Heart left ventricle (tissue), 16 donors: ENCODE measurements at regions not wholly inside any gene's neighbourhood (a gene's known extent, or its start where the extent isn't known, plus 50 kb on each side); places are given as distances from the start of the nearest gene placed in this dataset.

Experiments used
- ATAC-seq, 4 donors: fragments of 200-7000 bp; cut with Tn5 transposase; one replicate each; pipeline ENCODE4 v1.9.1; 2020 to 2022; ENCODE audit warnings: moderate library complexity in 4 of 4, mild to moderate bottlenecking in 3 of 4, moderate number of reproducible peaks in 1 of 4
- DNase-seq, 5 donors: peaks; one replicate each; pipeline ENCODE4 v3.0.0-alpha.2; 2020
- H3K27ac ChIP-seq, 12 donors: fragments of 200-600 bp; sonication (generic) in 4 of 12; one replicate each; pipeline versions ENCODE4 v1.5.0 to v1.8.0; 2016 to 2022; ENCODE audit warnings: mild to moderate bottlenecking in 2 of 12
- H3K27me3 ChIP-seq, 9 donors: fragments of 200-600 bp; sonication (generic) in 2 of 9; one replicate each; pipeline versions ENCODE4 v1.5.1 to v1.8.0; 2016 to 2022; ENCODE audit warnings: mild to moderate bottlenecking in 3 of 9
- H3K36me3 ChIP-seq, 9 donors: fragments of 200-600 bp; sonication (generic) in 2 of 9; one replicate each; pipeline versions ENCODE4 v1.5.0 to v1.8.0; 2018 to 2022; ENCODE audit warnings: mild to moderate bottlenecking in 2 of 9
- H3K4me1 ChIP-seq, 12 donors: fragments of 200-600 bp; sonication (generic) in 4 of 12; one replicate each; pipeline versions ENCODE4 v1.5.0 to v1.8.0; 2016 to 2022; ENCODE audit warnings: mild to moderate bottlenecking in 3 of 12
- H3K4me3 ChIP-seq, 12 donors: fragments of 200-600 bp; sonication (generic) in 4 of 12; one replicate each; pipeline versions ENCODE4 v1.5.0 to v1.8.0; 2017 to 2022; ENCODE audit warnings: mild to moderate bottlenecking in 9 of 12, moderate library complexity in 4 of 12
- H3K9me3 ChIP-seq, 12 donors: fragments of 200-600 bp; sonication (generic) in 4 of 12; one replicate each; pipeline versions ENCODE4 v1.5.0 to v1.8.0; 2016 to 2022; ENCODE audit warnings: mild to moderate bottlenecking in 1 of 12
- CTCF ChIP-seq, 12 donors: fragments of 200-600 bp; sonication (generic) in 4 of 12; IDR thresholded peaks; one replicate each; pipeline versions ENCODE4 v1.5.0 to v1.8.0; 2018 to 2022; ENCODE audit warnings: antibody characterized with exemption in 12 of 12, mild to moderate bottlenecking in 5 of 12
- POLR2A ChIP-seq, 2 donors: fragments of 450-650 bp; IDR thresholded peaks; one replicate each; pipeline ENCODE4 v1.6.1; 2017; ENCODE audit warnings: antibody characterized with exemption in 2 of 2, mild to moderate bottlenecking in 2 of 2, moderate library complexity in 2 of 2
- WGBS, 4 donors: extraction: QIAGEN DNeasy Blood & Tissue Kit in 2 of 4; methylation state at CpG; one replicate each; pipeline versions ENCODE4 v1.1.5 to v1.1.7; 2013 to 2018; 5-methylcytosine and 5-hydroxymethylcytosine counted together
- intact Hi-C, 10 donors: fragments of 100-400 bp; cut with DNase I; formaldehyde crosslinking; loops; one replicate each; pipeline versions ENCODE4 v1.11.1 to v1.14.2; 2022
- donor health status: ischemic (EF 13 %, LVEDD 7.1; RV severe dilation, severe dysfunction).
- donor health status: healthy with polysubstance abuse.
- donor health status: DM: no; HTN: yes; CAD: no.
- donor health status: DM: no; HTN: no; CAD: no.
- donor health status: ischemic (EF 25% LVEDD 6.9; RV normal size, moderate dysfunction).
- donor health status: ischemic (EF 25% LVEDD 5.7; RV mildly dilated, moderate dysfunction).
- donor health status: healthy.
- donor health status: DM: yes; HTN: yes; CAD: no.
- donor health status: ischemic (EF 35%, LVEDD 5.7; RV mildly dilated, moderate dysfunction).
- donor health status: nonischemic (EF 11% LVEDD 7.7; RV severe dilation, severe dysfunction).
- donor health status: DM: yes; HTN: yes; CAD: no.
- donor health status: PGD.
- donor health status: ischemic (EF 29% LVEDD 5.4; RV normal size, mild dysfunction).
- donor health status: nonischemic (EF 23%, LVEDD 6.1; RV moderate dilation, normal function).

- H3K4me3 ChIP-seq: no peak overlapping the region
- TF ChIP-seq POLR2A (IDR thresholded peaks at IDR 0.05) (no peak), CTCF (IDR thresholded peaks at IDR 0.05) (peak in 10 of 12 donors; percentile 11 to 45 (median 29))
- intact Hi-C loops: no loop called here
- 45 to 74% (median 50%) methylated on average over 2 of the region's 2 CpGs for WGBS, 4 donors
- DNase-seq (no peak), ATAC-seq (no peak)
- H3K4me1 ChIP-seq: no peaks in the 10 kb centered on the region
- H3K9me3 ChIP-seq: peaks cover 0 to 41% (median 0%) of the 10 kb centered on the region in 12 donors
- no peaks in the 10 kb centered on the region for H3K36me3 ChIP-seq
- H3K27ac ChIP-seq: no peak overlapping the region
- H3K27me3 ChIP-seq: no peaks in the 10 kb centered on the region
Observed at GRCh38 chr6:131519670-131520436, 53.2 kb upstream of the ARG1 start.
